Upper lobe of left lung (tissue), 6 donors: ENCODE measurements at regions not wholly inside any gene's neighbourhood (a gene's known extent, or its start where the extent isn't known, plus 50 kb on each side); places are given as distances from the start of the nearest gene placed in this dataset.

ENCODE experiments used
- ATAC-seq, 2 donors: fragments of 200-7000 bp; cut with Tn5 transposase; one replicate each; pipeline ENCODE4 v1.9.1; 2022; ENCODE audit warnings: mild to moderate bottlenecking in 2 of 2, moderate library complexity in 2 of 2; ENCODE audit not compliant: low FRiP score in 2 of 2
- DNase-seq, 2 donors: peaks; one replicate each; pipeline ENCODE4 v3.0.0-alpha.2; 2019 to 2020
- H3K27ac ChIP-seq, 4 donors: fragments of 200-600 bp; sonication (generic); one replicate each; pipeline ENCODE4 v1.5.1; 2016 to 2019
- H3K27me3 ChIP-seq, 4 donors: fragments of 200-600 bp; sonication (generic); one replicate each; pipeline ENCODE4 v1.5.1; 2017 to 2019
- H3K36me3 ChIP-seq, 4 donors: fragments of 200-600 bp; sonication (generic); one replicate each; pipeline ENCODE4 v1.5.1; 2016 to 2019
- H3K4me1 ChIP-seq, 4 donors: fragments of 200-600 bp; sonication (generic); one replicate each; pipeline ENCODE4 v1.5.1; 2018 to 2019
- H3K4me3 ChIP-seq, 4 donors: fragments of 200-600 bp; sonication (generic); one replicate each; pipeline ENCODE4 v1.5.1; 2017 to 2019; ENCODE audit warnings: mild to moderate bottlenecking in 2 of 4, moderate library complexity in 1 of 4
- H3K9me3 ChIP-seq, 4 donors: fragments of 200-600 bp; sonication (generic); one replicate each; pipeline ENCODE4 v1.5.1; 2018 to 2019
- EP300 ChIP-seq, 4 donors: sonication (generic); formaldehyde crosslinking; IDR thresholded peaks; one replicate each; pipeline ENCODE4 v1.5.1; 2017; ENCODE audit warnings: antibody characterized with exemption in 4 of 4, control low read depth in 2 of 4
- POLR2A ChIP-seq, 4 donors: fragments of 450-650 bp; IDR thresholded peaks; one replicate each; pipeline ENCODE4 v1.5.1; 2016 to 2017; ENCODE audit warnings: antibody characterized with exemption in 4 of 4, mild to moderate bottlenecking in 2 of 4
- POLR2AphosphoS5 ChIP-seq, 2 donors: sonication (generic); formaldehyde crosslinking; IDR thresholded peaks; one replicate each; pipeline ENCODE4 v1.5.1; 2017; ENCODE audit warnings: antibody characterized with exemption in 2 of 2
- WGBS, 2 donors: methylation state at CpG; one replicate each; pipeline ENCODE4 v1.1.5; 2017 to 2018; 5-methylcytosine and 5-hydroxymethylcytosine counted together
- TF ChIP-seq, protein P1 (sequence below), 6 experiments: fragments of 450-650 bp in 4 of 6; fragments of 200-600 bp in 2 of 6; sonication (generic) in 2 of 6; IDR thresholded peaks; one replicate each; pipeline ENCODE4 v1.5.1; 2016 to 2019; ENCODE audit warnings: antibody characterized with exemption in 6 of 6
- donor health status: DM: no; HTN: no; CAD: no; lungs with moderate emphysema.
- donor health status: DM: no; HTN: yes; CAD: no; lungs with severe emphysema.

DNA sequence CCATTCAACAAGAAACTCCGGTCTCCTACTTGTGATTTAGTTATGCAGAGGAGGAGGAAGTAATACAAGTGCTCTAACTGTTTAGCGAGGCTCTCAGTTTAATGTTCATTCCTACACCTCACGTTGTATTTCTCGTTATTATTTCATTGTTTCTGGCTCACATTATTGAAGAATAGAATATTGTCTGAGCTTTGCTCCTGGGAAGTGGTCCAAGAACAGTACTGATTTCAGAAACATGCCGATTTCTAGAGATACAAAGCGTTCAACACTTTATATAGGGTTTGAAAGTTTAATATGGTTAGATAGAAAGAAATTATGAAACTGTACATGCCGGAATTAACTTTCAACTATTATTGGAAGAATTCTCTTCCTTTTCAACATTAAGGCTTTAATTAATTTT is 1145.5 kb downstream of the TBL1XR1 start:
- 56 to 74% methylated on average over 7 of the region's 7 CpGs for WGBS, 2 donors
- H3K27ac ChIP-seq: no peak overlapping the region
- no peaks in the 10 kb centered on the region for H3K9me3 ChIP-seq
- no peak for ATAC-seq
- no peak overlapping the region for H3K4me3 ChIP-seq
- no peaks in the 10 kb centered on the region for H3K27me3 ChIP-seq
- H3K4me1 ChIP-seq: no peaks in the 10 kb centered on the region
- no peak for DNase-seq
- TF ChIP-seq POLR2A (IDR thresholded peaks at IDR 0.05) (no peak), POLR2AphosphoS5 (IDR thresholded peaks at IDR 0.05) (no peak), EP300 (IDR thresholded peaks at IDR 0.05) (no peak)
- TF ChIP-seq, protein P1, sequence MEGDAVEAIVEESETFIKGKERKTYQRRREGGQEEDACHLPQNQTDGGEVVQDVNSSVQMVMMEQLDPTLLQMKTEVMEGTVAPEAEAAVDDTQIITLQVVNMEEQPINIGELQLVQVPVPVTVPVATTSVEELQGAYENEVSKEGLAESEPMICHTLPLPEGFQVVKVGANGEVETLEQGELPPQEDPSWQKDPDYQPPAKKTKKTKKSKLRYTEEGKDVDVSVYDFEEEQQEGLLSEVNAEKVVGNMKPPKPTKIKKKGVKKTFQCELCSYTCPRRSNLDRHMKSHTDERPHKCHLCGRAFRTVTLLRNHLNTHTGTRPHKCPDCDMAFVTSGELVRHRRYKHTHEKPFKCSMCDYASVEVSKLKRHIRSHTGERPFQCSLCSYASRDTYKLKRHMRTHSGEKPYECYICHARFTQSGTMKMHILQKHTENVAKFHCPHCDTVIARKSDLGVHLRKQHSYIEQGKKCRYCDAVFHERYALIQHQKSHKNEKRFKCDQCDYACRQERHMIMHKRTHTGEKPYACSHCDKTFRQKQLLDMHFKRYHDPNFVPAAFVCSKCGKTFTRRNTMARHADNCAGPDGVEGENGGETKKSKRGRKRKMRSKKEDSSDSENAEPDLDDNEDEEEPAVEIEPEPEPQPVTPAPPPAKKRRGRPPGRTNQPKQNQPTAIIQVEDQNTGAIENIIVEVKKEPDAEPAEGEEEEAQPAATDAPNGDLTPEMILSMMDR (IDR thresholded peaks at IDR 0.05): no peak
- H3K36me3 ChIP-seq: no peaks in the 10 kb centered on the region

DNA sequence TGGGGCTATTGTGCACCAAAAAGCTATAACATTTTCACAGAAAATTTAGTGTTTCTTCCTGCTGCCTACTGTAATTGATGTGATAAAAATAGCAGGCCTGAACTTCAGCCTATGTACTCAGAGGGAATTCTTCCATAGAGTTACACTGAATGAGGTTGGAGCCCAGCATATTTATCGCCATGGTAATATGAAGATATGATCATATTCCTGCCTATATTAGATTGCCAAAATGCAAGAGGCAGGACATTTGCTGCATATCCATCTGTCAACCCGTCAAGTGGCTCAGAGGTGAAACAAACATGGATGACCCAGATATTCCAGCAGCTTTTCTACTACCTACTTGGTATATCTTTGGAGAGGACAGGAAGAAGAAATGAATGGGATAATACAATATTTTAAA is 1150.6 kb downstream of the TBL1XR1 start:
- DNase-seq (no peak), ATAC-seq (no peak)
- no peaks in the 10 kb centered on the region for H3K4me1 ChIP-seq
- H3K27me3 ChIP-seq: no peaks in the 10 kb centered on the region
- TF ChIP-seq, protein P1 (IDR thresholded peaks at IDR 0.05): no peak
- TF ChIP-seq POLR2AphosphoS5 (IDR thresholded peaks at IDR 0.05) (no peak), EP300 (IDR thresholded peaks at IDR 0.05) (no peak), POLR2A (IDR thresholded peaks at IDR 0.05) (no peak)
- no peaks in the 10 kb centered on the region for H3K9me3 ChIP-seq
- H3K27ac ChIP-seq: no peak overlapping the region
- 85 to 86% methylated on average over 2 of the region's 2 CpGs for WGBS, 2 donors
- H3K4me3 ChIP-seq: no peak overlapping the region
- no peaks in the 10 kb centered on the region for H3K36me3 ChIP-seq

DNA sequence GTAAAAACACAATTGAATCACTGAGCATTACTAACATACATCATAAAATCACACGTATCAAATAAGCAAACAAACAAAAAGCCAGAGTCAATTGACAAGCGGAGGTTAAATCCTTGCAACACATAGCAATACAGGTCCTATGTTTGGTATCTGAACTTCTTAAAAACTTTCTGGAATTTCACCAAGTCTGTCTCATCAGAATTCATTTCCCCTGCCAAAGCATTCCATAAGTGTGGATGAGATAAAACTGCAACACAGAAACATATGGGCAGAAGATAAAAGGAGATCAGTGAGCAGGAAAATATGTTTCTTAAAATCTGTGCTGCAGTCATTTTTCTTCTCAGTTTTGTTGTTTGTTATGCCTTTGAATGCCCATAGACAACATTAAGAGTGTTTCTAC is 1155.5 kb downstream of the TBL1XR1 start:
- DNase-seq (no peak), ATAC-seq (no peak)
- WGBS, 2 donors: 71 to 82% methylated on average over 2 of the region's 2 CpGs
- Histone ChIP-seq H3K4me1 (no peaks in the 10 kb centered on the region), H3K9me3 (no peaks in the 10 kb centered on the region), H3K27ac (no peak overlapping the region), H3K36me3 (no peaks in the 10 kb centered on the region), H3K27me3 (no peaks in the 10 kb centered on the region), H3K4me3 (no peak overlapping the region)
- TF ChIP-seq POLR2A (IDR thresholded peaks at IDR 0.05) (no peak), EP300 (IDR thresholded peaks at IDR 0.05) (no peak), POLR2AphosphoS5 (IDR thresholded peaks at IDR 0.05) (no peak)
- TF ChIP-seq, protein P1 (IDR thresholded peaks at IDR 0.05): no peak

DNA sequence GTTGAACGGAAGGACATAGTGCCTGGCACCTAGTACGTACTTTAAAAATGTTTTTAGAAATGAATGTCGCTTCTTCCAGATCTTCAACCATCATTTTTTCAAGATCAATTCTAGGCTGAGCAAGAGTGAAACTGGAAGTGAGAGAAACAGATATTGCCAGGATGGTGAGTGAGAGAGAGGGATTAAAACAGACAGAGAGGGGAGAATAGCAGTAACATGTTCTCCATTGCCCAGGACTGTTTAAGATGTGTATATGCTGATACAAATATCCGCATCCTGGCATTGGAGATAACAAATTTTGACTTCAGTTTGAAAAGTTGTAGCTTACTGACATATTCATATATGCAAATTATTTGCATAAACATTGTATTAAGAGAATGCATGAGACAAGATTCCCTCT is 1156.1 kb downstream of the TBL1XR1 start:
- no peak overlapping the region for H3K27ac ChIP-seq
- no peaks in the 10 kb centered on the region for H3K36me3 ChIP-seq
- ATAC-seq (no peak), DNase-seq (no peak)
- no peaks in the 10 kb centered on the region for H3K9me3 ChIP-seq
- no peaks in the 10 kb centered on the region for H3K4me1 ChIP-seq
- no peaks in the 10 kb centered on the region for H3K27me3 ChIP-seq
- no peak overlapping the region for H3K4me3 ChIP-seq
- 93 to 96% methylated on average over 4 of the region's 4 CpGs for whole genome bisulfite sequencing, 2 donors
- TF ChIP-seq POLR2AphosphoS5 (IDR thresholded peaks at IDR 0.05): no peak
- no peak for TF ChIP-seq POLR2A (IDR thresholded peaks at IDR 0.05)
- TF ChIP-seq EP300 (IDR thresholded peaks at IDR 0.05): no peak
- TF ChIP-seq, protein P1 (IDR thresholded peaks at IDR 0.05): no peak

DNA sequence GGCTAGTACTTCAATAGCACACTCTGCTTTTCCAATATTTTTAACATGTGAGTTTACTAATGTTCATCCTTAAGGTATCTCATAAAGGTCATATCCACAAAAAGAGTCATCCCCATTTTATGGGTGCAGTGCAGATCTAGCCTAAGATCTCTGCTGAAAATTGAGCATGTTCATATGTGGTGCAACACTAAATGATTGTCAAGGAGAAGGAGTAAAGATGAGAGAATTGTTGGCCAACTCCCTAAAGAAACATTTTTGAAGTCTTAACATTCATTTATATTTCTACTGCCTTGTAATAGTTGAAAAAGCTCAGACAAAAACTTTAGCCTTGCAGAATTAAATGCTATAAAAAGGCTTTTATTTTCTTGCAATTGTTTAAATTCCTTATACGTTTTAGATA is 1159.6 kb downstream of the TBL1XR1 start:
- no peak for DNase-seq
- no peak overlapping the region for H3K4me3 ChIP-seq
- H3K27me3 ChIP-seq: no peaks in the 10 kb centered on the region
- H3K36me3 ChIP-seq: no peaks in the 10 kb centered on the region
- ATAC-seq: no peak
- no peak overlapping the region for H3K27ac ChIP-seq
- no peaks in the 10 kb centered on the region for H3K9me3 ChIP-seq
- no peak for TF ChIP-seq POLR2AphosphoS5 (IDR thresholded peaks at IDR 0.05)
- no peak for TF ChIP-seq POLR2A (IDR thresholded peaks at IDR 0.05)
- TF ChIP-seq, protein P1 (IDR thresholded peaks at IDR 0.05): no peak
- TF ChIP-seq EP300 (IDR thresholded peaks at IDR 0.05): no peak
- no peaks in the 10 kb centered on the region for H3K4me1 ChIP-seq
- WGBS, 2 donors: 55 to 69% methylated on average over 1 of the region's 1 CpG
